Tibial nerve (tissue), 4 donors: ENCODE measurements at regions not wholly inside any gene's neighbourhood (a gene's known extent, or its start where the extent isn't known, plus 50 kb on each side); places are given as distances from the start of the nearest gene placed in this dataset.

Experiments used
- DNase-seq, 2 donors: peaks; one replicate each; pipeline ENCODE4 v3.0.0-alpha.2; 2019; ENCODE audit warnings: low spot score in 2 of 2
- H3K27ac ChIP-seq, 4 donors: fragments of 200-600 bp; sonication (generic) in 3 of 4; one replicate each; pipeline ENCODE4 v1.5.1; 2017 to 2019; ENCODE audit warnings: mild to moderate bottlenecking in 1 of 4
- H3K27me3 ChIP-seq, 2 donors: fragments of 200-600 bp; sonication (generic) in 1 of 2; one replicate each; pipeline versions ENCODE4 v1.5.1 to v1.6.0; 2017 to 2019
- H3K36me3 ChIP-seq, 3 donors: fragments of 200-600 bp; sonication (generic); one replicate each; pipeline ENCODE4 v1.5.1; 2018 to 2019
- H3K4me1 ChIP-seq, 4 donors: fragments of 200-600 bp; sonication (generic) in 3 of 4; one replicate each; pipeline ENCODE4 v1.5.1; 2017 to 2019
- H3K4me3 ChIP-seq, 4 donors: fragments of 200-600 bp; sonication (generic) in 3 of 4; one replicate each; pipeline ENCODE4 v1.5.1; 2017 to 2019; ENCODE audit warnings: mild to moderate bottlenecking in 1 of 4, moderate library complexity in 1 of 4
- H3K9me3 ChIP-seq, 4 donors: fragments of 200-600 bp; sonication (generic) in 3 of 4; one replicate each; pipeline ENCODE4 v1.5.1; 2017 to 2019
- CTCF ChIP-seq, 5 experiments: fragments of 200-600 bp in 3 of 5; fragments of 450-650 bp in 2 of 5; sonication (generic) in 3 of 5; IDR thresholded peaks; one replicate each; pipeline ENCODE4 v1.5.1; 2016 to 2019; ENCODE audit warnings: antibody characterized with exemption in 5 of 5, mild to moderate bottlenecking in 3 of 5, moderate library complexity in 2 of 5
- EP300 ChIP-seq, 2 donors: sonication (generic); formaldehyde crosslinking; IDR thresholded peaks; one replicate each; pipeline ENCODE4 v1.6.1; 2017; ENCODE audit warnings: antibody characterized with exemption in 2 of 2, mild to moderate bottlenecking in 1 of 2
- POLR2A ChIP-seq, 2 donors: fragments of 450-650 bp; IDR thresholded peaks; one replicate each; pipeline ENCODE4 v1.6.1; 2017; ENCODE audit warnings: antibody characterized with exemption in 2 of 2, mild to moderate bottlenecking in 2 of 2, moderate library complexity in 2 of 2
- WGBS, 2 donors: methylation state at CpG; one replicate each; pipeline ENCODE4 v1.1.5; 2018; 5-methylcytosine and 5-hydroxymethylcytosine counted together

DNA sequence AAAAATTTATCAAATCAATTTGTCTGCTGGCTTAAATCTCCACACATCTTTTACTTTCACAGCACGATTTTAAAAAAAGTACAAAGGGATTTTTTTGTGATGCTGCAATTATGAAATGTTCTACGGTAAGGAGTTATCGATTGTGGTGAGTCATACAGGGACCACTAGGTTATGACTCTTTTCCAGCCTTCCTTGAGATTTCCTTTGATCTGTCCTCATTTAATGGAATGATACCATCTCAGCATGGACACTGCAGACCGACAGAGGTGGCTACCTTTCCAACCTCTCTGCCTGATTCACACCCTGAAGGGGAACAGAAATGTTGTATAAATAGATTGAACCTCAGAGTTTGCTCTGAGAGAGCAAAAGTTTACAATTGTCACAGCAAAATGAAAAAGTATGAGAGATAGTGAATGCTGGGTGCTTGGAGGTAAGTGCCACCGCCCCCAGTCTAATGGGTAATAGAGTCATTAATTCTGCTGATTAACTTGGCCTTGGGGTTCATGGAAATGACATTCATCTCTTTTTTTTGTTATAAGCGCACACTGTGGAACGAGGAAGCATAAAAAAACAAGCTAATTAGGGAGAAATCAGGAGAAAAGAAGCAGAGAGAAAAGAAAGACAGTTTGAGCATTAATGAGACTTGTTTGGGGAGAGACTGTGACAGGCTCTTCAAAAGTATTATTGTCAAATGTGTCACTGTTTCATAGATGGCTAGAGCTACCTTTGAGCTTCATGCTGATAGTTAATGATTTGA is 306.0 kb downstream of the RNF144B start:
- H3K4me3 ChIP-seq = no peak overlapping the region
- WGBS, 2 donors = 69 to 71% methylated on average over 7 of the region's 7 CpGs

GRCh38 chr6:18693881-18694280 is 306.7 kb downstream of the RNF144B start:
- DNase-seq = no peak
- no peaks in the 10 kb centered on the region for H3K36me3 ChIP-seq
- TF ChIP-seq POLR2A (IDR thresholded peaks at IDR 0.05) (no peak), CTCF (IDR thresholded peaks at IDR 0.05) (no peak), EP300 (IDR thresholded peaks at IDR 0.05) (no peak)
- H3K27ac ChIP-seq = no peak overlapping the region
- H3K4me3 ChIP-seq = no peak overlapping the region
- H3K4me1 ChIP-seq = no peaks in the 10 kb centered on the region
- WGBS, 2 donors = 47 to 59% methylated on average over 6 of the region's 6 CpGs
- H3K9me3 ChIP-seq = no peaks in the 10 kb centered on the region
- no peaks in the 10 kb centered on the region for H3K27me3 ChIP-seq

More for the DNA sequence above, 306.0 kb downstream of the RNF144B start:
- no peak for DNase-seq
- Histone ChIP-seq H3K4me1 (no peaks in the 10 kb centered on the region), H3K27ac (no peak overlapping the region), H3K27me3 (no peaks in the 10 kb centered on the region), H3K36me3 (no peaks in the 10 kb centered on the region), H3K9me3 (no peaks in the 10 kb centered on the region)
- TF ChIP-seq POLR2A (IDR thresholded peaks at IDR 0.05) (no peak), CTCF (IDR thresholded peaks at IDR 0.05) (no peak), EP300 (IDR thresholded peaks at IDR 0.05) (no peak)

DNA sequence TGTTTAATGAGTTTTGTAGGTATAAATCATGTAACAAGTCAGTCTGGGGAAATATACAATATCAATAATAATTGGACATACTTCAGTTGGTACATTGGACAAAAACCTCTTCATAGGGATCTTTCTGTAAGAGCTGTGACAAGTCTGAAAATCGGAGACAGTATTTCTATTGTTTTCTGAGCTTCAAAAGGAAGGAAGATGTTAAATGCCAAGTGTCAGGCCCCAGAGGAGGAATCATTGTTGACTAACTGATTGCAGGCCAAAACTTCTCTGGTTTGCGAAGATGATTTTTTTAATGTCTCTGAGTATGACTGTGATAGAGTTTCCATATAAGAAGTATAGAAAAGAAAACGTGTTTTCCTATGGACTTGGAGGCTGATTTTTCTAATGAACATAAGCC is 316.4 kb downstream of the RNF144B start:
- H3K9me3 ChIP-seq = no peaks in the 10 kb centered on the region
- H3K36me3 ChIP-seq = no peaks in the 10 kb centered on the region
- no peak overlapping the region for H3K4me3 ChIP-seq
- no peak overlapping the region for H3K27ac ChIP-seq
- WGBS, 2 donors = 28 to 35% methylated on average over 3 of the region's 3 CpGs
- no peaks in the 10 kb centered on the region for H3K27me3 ChIP-seq
- TF ChIP-seq POLR2A (IDR thresholded peaks at IDR 0.05) (no peak), EP300 (IDR thresholded peaks at IDR 0.05) (no peak), CTCF (IDR thresholded peaks at IDR 0.05) (no peak)
- DNase-seq = no peak
- H3K4me1 ChIP-seq = no peaks in the 10 kb centered on the region

GRCh38 chr6:18707714-18708439 is 320.7 kb downstream of the RNF144B start:
- DNase-seq = no peak
- Histone ChIP-seq H3K4me1 (no peaks in the 10 kb centered on the region), H3K27me3 (no peaks in the 10 kb centered on the region), H3K27ac (no peak overlapping the region), H3K9me3 (no peaks in the 10 kb centered on the region), H3K36me3 (no peaks in the 10 kb centered on the region), H3K4me3 (no peak overlapping the region)
- 76 to 80% methylated on average over 6 of the region's 6 CpGs for WGBS, 2 donors
- no peak for TF ChIP-seq CTCF (IDR thresholded peaks at IDR 0.05)
- no peak for TF ChIP-seq EP300 (IDR thresholded peaks at IDR 0.05)
- TF ChIP-seq POLR2A (IDR thresholded peaks at IDR 0.05) = no peak

DNA sequence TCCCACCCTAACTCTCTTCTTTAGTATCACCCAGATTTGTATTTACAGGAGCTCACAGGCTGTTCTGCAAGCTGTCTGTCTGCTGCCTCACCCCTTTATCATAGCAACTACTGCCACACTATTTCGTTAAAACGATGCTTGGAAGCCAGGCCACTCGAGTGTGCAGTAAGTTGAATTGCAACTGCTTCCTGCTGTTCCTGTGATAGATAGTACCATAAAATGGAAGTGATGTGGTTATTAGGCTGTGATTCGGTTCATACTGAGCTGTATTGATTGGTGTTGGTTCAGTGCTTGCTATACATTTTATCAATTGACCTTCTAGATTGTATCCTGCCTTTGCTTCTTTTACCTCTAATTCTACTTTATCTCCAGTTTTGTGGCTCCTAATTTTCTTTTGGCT is 325.4 kb downstream of the RNF144B start:
- WGBS, 2 donors = 26 to 38% methylated on average over 4 of the region's 4 CpGs
- Histone ChIP-seq H3K4me3 (no peak overlapping the region), H3K4me1 (no peaks in the 10 kb centered on the region), H3K9me3 (no peaks in the 10 kb centered on the region), H3K27me3 (no peaks in the 10 kb centered on the region), H3K36me3 (no peaks in the 10 kb centered on the region), H3K27ac (no peak overlapping the region)
- DNase-seq = no peak
- no peak for TF ChIP-seq EP300 (IDR thresholded peaks at IDR 0.05)
